ENCODE measurements at regions not wholly inside any gene's neighbourhood (a gene's known extent, or its start where the extent isn't known, plus 50 kb on each side); places are given as distances from the start of the nearest gene placed in this dataset.
"Not testable (repeated sequence)": the region's sequence is repeated elsewhere in the genome, so short reads cannot be mapped to it uniquely, and the experiment has no call there.

GRCh38 chr11:49670705-49671104 is 281.5 kb upstream of the OR4C13 start:
- TF ChIP-seq CTCF (conservative IDR thresholded peaks at IDR 0.05); EZH2 (IDR thresholded peaks at IDR 0.05; ENCODE audit: low read depth): not testable (repeated sequence)

Measured in PC-9 (cell line).